AG04449 (cell line): ENCODE measurements at regions not wholly inside any gene's neighbourhood (a gene's known extent, or its start where the extent isn't known, plus 50 kb on each side); places are given as distances from the start of the nearest gene placed in this dataset.
"Not testable (repeated sequence)": the region's sequence is repeated elsewhere in the genome, so short reads cannot be mapped to it uniquely, and the experiment has no call there.

Experiments used
- CTCF ChIA-PET: fragments of 350-600 bp; formaldehyde crosslinking; extraction: SDS; loops from one replicate; lab custom pipeline; 2021; ENCODE audit warnings: antibody characterized with exemption; lab: Yijun Ruan, JAX
- POLR2A ChIA-PET: fragments of 400-600, 350-600 bp; formaldehyde crosslinking; extraction: SDS; loops from one replicate; lab custom pipeline; 2020; ENCODE audit warnings: antibody characterized with exemption, inconsistent platforms; lab: Yijun Ruan, JAX
- DNase-seq: peaks from one replicate; pipeline ENCODE4 v3.0.0-alpha.2; 2010; ENCODE audit warnings: low read depth, low spot score
- H3K4me3 ChIP-seq: 2 replicates; pipeline ENCODE4 v1.5.1; 2011; ENCODE audit warnings: low read depth, mild to moderate bottlenecking, control low read depth, low read length
- CTCF ChIP-seq: IDR thresholded peaks from one replicate; pipeline ENCODE4 v1.5.1; 2011; ENCODE audit warnings: mild to moderate bottlenecking, moderate library complexity, low read length, control low read depth, inconsistent platforms; ENCODE audit not compliant: insufficient read depth; ENCODE audit errors: missing control alignments

DNA sequence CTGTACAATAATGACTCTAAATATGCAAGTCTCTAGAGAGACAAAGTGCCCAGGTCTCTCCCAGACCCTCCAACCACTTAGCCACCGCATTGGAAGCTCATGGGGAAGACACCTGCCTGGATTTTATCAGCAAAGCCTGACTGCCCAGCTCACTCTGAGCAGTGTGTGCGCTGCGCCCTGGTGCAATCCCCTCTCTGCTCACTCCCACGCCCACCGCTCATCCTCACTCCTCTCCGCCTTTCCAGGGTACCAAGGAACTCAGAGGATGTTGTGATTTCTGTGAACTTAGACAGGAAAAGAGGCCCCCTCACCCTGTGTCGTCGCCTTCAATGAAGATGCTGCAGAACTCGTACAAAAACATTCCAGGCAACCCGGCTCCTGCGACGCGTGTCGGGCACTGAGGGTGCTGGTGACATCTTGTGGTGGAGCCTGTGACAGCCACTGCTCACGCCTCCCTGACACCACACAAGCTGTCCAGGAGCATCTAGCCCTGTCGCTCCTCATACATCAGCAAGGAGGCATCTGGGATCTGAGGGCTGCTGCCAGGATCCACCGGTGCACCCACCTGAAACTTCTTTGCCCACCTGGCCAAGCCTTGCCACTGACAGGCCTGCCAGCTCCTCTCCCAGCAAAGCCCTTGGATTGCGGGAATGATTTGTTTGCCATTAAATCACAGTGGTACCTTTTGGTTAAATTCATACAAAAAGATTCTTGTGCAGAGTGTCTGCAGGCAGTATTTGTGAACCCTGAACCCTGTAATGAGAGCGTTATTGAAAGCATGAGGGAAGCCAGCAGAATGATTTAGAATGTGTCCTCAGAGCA lies 220.4 kb downstream of the ZNF516 start:
- H3K4me3 ChIP-seq, result no peak overlapping the region
- DNase-seq, result no peak
- ChIA-PET CTCF (no interaction called here), POLR2A (no interaction called here)
- peak; percentile 5 for TF ChIP-seq CTCF

DNA sequence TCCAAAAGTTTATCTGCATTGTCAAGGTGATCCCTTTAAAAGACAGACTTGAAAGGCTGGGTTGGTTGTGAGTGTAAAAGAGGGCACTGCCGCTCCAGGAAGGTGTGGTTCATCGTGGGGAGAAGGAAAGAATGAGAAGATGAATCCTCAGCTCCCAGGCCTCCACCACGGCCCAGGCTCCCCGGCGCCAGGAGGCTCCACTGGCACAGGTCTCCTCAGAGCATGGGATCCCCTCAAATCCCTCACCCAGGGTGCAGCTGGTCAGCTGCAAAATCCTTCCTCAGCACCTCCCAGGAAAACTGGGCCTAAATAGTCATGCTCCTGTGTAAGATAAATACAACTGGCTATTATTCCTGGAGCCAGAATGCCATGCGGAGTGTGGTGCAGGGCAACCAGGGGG lies 221.1 kb downstream of the ZNF516 start:
- ChIA-PET POLR2A (no interaction called here), CTCF (no interaction called here)
- no peak for DNase-seq
- no peak overlapping the region for H3K4me3 ChIP-seq
- TF ChIP-seq CTCF, result no peak

DNA sequence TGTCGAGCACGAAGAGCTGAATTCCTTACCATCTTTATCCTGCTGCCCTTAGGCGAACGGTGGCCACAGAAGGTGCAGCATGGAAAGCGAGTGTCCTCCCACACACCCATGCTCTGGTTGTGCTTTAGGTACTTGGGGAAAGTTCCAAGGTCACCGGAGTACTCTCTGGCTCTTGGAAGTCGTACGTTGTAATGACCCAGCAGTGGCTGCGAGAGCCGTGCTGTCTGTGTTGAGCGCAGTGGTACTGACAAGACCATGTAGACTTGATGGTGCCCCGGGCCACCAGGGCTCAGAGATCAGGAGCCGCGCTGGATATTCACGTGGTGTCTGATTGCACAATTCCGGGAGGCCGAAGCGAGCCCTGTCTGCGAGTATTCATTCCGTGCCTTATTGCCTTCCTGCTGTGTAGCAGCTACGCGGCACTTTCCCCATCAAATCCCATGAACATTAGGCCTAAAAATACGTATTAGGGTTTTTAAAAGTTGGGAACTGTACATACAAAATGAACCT lies 222.0 kb downstream of the ZNF516 start:
- no peak for TF ChIP-seq CTCF
- ChIA-PET CTCF (no interaction called here), POLR2A (no interaction called here)
- H3K4me3 ChIP-seq, result no peak overlapping the region
- DNase-seq, result no peak

DNA sequence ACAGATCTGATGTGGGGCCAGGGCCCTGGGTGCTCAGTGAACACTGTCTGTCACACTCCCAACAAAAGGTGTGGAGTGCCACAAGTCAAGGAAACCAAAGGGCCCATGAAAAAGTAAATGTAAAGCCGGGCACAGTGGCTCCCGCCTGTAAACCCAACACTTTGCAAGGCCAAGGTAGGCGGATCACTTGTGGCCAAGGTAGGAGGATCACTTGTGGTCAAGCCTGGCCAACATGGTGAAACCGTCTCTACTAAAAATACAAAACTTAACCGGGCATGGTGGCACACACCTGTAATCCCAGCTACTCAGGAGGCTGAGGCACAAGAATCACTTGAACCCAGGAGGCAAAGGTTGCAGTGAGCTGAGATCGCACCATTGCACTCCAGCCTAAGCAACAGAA lies 227.6 kb downstream of the ZNF516 start:
- DNase-seq, POLR2A ChIA-PET, H3K4me3 ChIP-seq: not testable (repeated sequence)
- CTCF ChIA-PET, result interaction anchor here (0.9 to 1.3 kb wide), 3 partner anchors 9 to 13 kb away, joined by 3 read pairs; no protein-coding TSS in a partner anchor

DNA sequence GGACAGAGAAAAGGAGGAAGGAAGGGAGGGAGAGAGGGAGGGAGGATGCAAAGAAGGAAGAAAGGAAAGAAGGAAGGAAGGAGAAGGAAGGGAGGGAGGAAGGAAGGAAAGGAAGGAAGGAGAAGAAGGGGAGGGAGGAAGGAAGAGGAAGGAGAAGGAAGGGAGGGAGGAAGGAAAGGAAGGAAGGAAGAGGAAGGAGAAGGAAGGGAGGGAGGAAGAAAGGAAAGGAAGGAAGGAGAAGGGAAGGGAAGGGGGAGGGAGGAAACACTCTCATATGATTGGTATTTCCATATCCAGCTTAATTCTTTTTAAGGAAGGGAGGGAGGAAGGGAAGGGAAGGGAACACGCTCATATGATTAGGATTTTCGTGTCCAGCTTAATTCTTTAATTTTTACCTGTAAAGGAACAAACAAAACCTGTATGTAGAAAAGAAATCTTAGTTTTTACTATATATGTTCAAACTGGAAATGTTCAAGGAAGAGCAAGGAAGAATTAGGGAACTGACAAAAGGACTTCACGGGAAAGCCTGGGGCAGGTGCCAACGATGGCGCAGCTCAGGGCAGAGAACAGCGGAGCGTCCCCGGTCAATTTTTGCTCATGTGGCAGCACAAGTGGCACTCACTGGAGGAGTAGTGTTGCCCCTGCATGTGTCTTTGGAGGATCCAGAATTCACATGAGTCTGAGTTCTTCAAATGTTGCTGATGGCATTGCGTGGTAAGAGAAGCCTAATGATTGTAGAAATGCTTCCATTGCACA lies 228.6 kb downstream of the ZNF516 start:
- ChIA-PET POLR2A (no interaction called here), CTCF (interaction anchor here (1.1 kb wide), 1 partner anchor 9 kb away, joined by 4 read pairs; no protein-coding TSS in a partner anchor)
- DNase-seq, result no peak
- TF ChIP-seq CTCF, result no peak
- H3K4me3 ChIP-seq, result no peak overlapping the region

GRCh38 chr18:76265497-76266235 lies 229.4 kb downstream of the ZNF516 start:
- TF ChIP-seq CTCF, result no peak
- ChIA-PET CTCF (interaction anchor here (0.7 to 1.1 kb wide), 2 partner anchors 9 to 18 kb away, joined by 3 to 4 read pairs; no protein-coding TSS in a partner anchor), POLR2A (no interaction called here)
- DNase-seq, result no peak
- H3K4me3 ChIP-seq, result no peak overlapping the region
